ENCODE measurements at regions not wholly inside any gene's neighbourhood (a gene's known extent, or its start where the extent isn't known, plus 50 kb on each side); places are given as distances from the start of the nearest gene placed in this dataset.

DNA sequence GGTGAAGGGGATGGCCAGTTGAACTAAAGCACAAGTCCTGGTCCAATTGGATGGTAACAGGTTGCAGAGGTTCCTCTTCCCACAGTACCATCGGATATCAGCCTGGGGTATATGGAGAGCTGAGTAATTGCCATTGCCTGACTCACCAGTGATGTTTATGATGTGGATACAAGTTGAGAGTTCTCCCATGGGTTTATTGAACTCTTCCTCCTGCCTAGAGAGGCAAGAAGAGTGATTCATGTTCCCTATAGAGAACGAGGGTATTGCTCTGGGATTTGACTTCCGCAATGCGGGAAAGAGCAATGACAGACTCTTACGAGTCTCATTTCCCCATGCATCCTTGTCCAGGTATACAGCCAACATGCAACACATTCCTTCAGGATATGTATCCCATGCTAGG is 111.3 kb upstream of the PCDH9 start:
- H3K4me1 ChIP-seq (ENCODE audit: control insufficient read depth, extremely low read depth, insufficient read depth, low read length), result no peaks in the 10 kb centered on the region
- no peaks in the 10 kb centered on the region for H4K20me1 ChIP-seq (ENCODE audit: control insufficient read depth, extremely low read depth, insufficient read depth, low read length)
- H3K9ac ChIP-seq (ENCODE audit: insufficient read depth, low read length), result no peak overlapping the region
- no peak overlapping the region for H3K4me3 ChIP-seq (replicated peaks in 1 of 4; ENCODE audit: control extremely low read depth in 1 of 4, insufficient read depth in 1 of 4, low read depth in 3 of 4, low read length in 4 of 4)
- DNase-seq (ENCODE audit: low read depth in 2 of 2), result no peak
- H3K27ac ChIP-seq (ENCODE audit: insufficient read depth, low read length), result no peak overlapping the region
- no peaks in the 10 kb centered on the region for H3K27me3 ChIP-seq (ENCODE audit: control insufficient read depth, insufficient read depth, low read length)
- H3K4me2 ChIP-seq (ENCODE audit: extremely low read depth, insufficient read depth, low read length), result no peak overlapping the region
- TF ChIP-seq, protein P1, sequence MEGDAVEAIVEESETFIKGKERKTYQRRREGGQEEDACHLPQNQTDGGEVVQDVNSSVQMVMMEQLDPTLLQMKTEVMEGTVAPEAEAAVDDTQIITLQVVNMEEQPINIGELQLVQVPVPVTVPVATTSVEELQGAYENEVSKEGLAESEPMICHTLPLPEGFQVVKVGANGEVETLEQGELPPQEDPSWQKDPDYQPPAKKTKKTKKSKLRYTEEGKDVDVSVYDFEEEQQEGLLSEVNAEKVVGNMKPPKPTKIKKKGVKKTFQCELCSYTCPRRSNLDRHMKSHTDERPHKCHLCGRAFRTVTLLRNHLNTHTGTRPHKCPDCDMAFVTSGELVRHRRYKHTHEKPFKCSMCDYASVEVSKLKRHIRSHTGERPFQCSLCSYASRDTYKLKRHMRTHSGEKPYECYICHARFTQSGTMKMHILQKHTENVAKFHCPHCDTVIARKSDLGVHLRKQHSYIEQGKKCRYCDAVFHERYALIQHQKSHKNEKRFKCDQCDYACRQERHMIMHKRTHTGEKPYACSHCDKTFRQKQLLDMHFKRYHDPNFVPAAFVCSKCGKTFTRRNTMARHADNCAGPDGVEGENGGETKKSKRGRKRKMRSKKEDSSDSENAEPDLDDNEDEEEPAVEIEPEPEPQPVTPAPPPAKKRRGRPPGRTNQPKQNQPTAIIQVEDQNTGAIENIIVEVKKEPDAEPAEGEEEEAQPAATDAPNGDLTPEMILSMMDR (conservative IDR thresholded peaks at IDR 0.05 in 1 of 2, IDR thresholded peaks at IDR 0.05 in 1 of 2; ENCODE audit: low read depth in 1 of 2, low read length in 2 of 2), result no peak
- TF ChIP-seq EZH2 (IDR thresholded peaks at IDR 0.05; ENCODE audit: low read length, missing control alignments), result no peak
- no peaks in the 10 kb centered on the region for H3K79me2 ChIP-seq (ENCODE audit: control insufficient read depth, insufficient read depth, low read length)
- no peaks in the 10 kb centered on the region for H3K36me3 ChIP-seq (ENCODE audit: control insufficient read depth, insufficient read depth, low read length)
- no peak overlapping the region for H2AFZ ChIP-seq (ENCODE audit: low read length)
- H3K9me3 ChIP-seq (ENCODE audit: control insufficient read depth, insufficient read depth, low read depth, low read length), result no peaks in the 10 kb centered on the region

DNA sequence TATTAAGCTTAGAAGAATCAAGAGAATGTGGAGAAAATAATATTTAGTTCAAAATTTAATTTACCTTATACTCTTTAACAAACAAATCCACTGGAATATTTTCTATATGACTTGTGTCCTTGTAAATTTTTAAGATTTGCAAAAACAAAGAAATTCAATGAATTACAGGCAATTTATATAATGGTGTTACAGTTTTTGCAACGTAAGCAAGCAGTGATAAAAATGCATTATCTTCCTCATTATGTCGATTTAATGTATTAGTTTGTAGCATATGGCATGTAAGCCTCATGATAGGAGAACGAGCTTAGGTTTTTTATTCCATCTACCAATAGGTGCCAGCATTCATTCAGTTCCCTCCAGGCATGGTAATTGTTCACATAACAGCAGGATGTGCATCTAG is 100.0 kb upstream of the PCDH9 start:
- no peak overlapping the region for H3K4me3 ChIP-seq (replicated peaks in 1 of 4; ENCODE audit: control extremely low read depth in 1 of 4, insufficient read depth in 1 of 4, low read depth in 3 of 4, low read length in 4 of 4)
- H3K9me3 ChIP-seq (ENCODE audit: control insufficient read depth, insufficient read depth, low read depth, low read length), result no peaks in the 10 kb centered on the region
- no peaks in the 10 kb centered on the region for H3K79me2 ChIP-seq (ENCODE audit: control insufficient read depth, insufficient read depth, low read length)
- no peaks in the 10 kb centered on the region for H3K4me1 ChIP-seq (ENCODE audit: control insufficient read depth, extremely low read depth, insufficient read depth, low read length)
- no peak overlapping the region for H3K27ac ChIP-seq (ENCODE audit: insufficient read depth, low read length)
- H2AFZ ChIP-seq (ENCODE audit: low read length), result no peak overlapping the region
- no peaks in the 10 kb centered on the region for H3K27me3 ChIP-seq (ENCODE audit: control insufficient read depth, insufficient read depth, low read length)
- DNase-seq (ENCODE audit: low read depth in 2 of 2), result no peak
- no peaks in the 10 kb centered on the region for H4K20me1 ChIP-seq (ENCODE audit: control insufficient read depth, extremely low read depth, insufficient read depth, low read length)
- H3K9ac ChIP-seq (ENCODE audit: insufficient read depth, low read length), result no peak overlapping the region
- TF ChIP-seq EZH2 (IDR thresholded peaks at IDR 0.05; ENCODE audit: low read length, missing control alignments), result no peak
- TF ChIP-seq, protein P1 (conservative IDR thresholded peaks at IDR 0.05 in 1 of 2, IDR thresholded peaks at IDR 0.05 in 1 of 2; ENCODE audit: low read depth in 1 of 2, low read length in 2 of 2), result no peak
- H3K36me3 ChIP-seq (ENCODE audit: control insufficient read depth, insufficient read depth, low read length), result no peaks in the 10 kb centered on the region
- no peak overlapping the region for H3K4me2 ChIP-seq (ENCODE audit: extremely low read depth, insufficient read depth, low read length)

GRCh38 chr13:67328895-67329294 is 98.8 kb upstream of the PCDH9 start:
- Histone ChIP-seq H3K79me2 (ENCODE audit: control insufficient read depth, insufficient read depth, low read length) (no peaks in the 10 kb centered on the region), H3K4me2 (ENCODE audit: extremely low read depth, insufficient read depth, low read length) (no peak overlapping the region), H3K27ac (ENCODE audit: insufficient read depth, low read length) (no peak overlapping the region), H3K4me1 (ENCODE audit: control insufficient read depth, extremely low read depth, insufficient read depth, low read length) (no peaks in the 10 kb centered on the region), H4K20me1 (ENCODE audit: control insufficient read depth, extremely low read depth, insufficient read depth, low read length) (no peaks in the 10 kb centered on the region), H2AFZ (ENCODE audit: low read length) (no peak overlapping the region), H3K36me3 (ENCODE audit: control insufficient read depth, insufficient read depth, low read length) (no peaks in the 10 kb centered on the region), H3K27me3 (ENCODE audit: control insufficient read depth, insufficient read depth, low read length) (no peaks in the 10 kb centered on the region), H3K4me3 (replicated peaks in 1 of 4; ENCODE audit: control extremely low read depth in 1 of 4, insufficient read depth in 1 of 4, low read depth in 3 of 4, low read length in 4 of 4) (no peak overlapping the region), H3K9ac (ENCODE audit: insufficient read depth, low read length) (no peak overlapping the region), H3K9me3 (ENCODE audit: control insufficient read depth, insufficient read depth, low read depth, low read length) (no peaks in the 10 kb centered on the region)
- no peak for TF ChIP-seq EZH2 (IDR thresholded peaks at IDR 0.05; ENCODE audit: low read length, missing control alignments)
- TF ChIP-seq, protein P1 (conservative IDR thresholded peaks at IDR 0.05 in 1 of 2, IDR thresholded peaks at IDR 0.05 in 1 of 2; ENCODE audit: low read depth in 1 of 2, low read length in 2 of 2), result no peak
- no peak for DNase-seq (ENCODE audit: low read depth in 2 of 2)

Measured in fibroblast of lung (primary cell).